ENCODE measurements at regions not wholly inside any gene's neighbourhood (a gene's known extent, or its start where the extent isn't known, plus 50 kb on each side); places are given as distances from the start of the nearest gene placed in this dataset.

GRCh38 chr12:84191779-84192178, 720.8 kb downstream of the SLC6A15 start:
- POLR2A ChIA-PET = no interaction called here
- intact Hi-C loops (cut with micrococcal nuclease) = no loop called here
- no peaks in the 10 kb centered on the region for H3K27me3 Mint-ChIP-seq
- no peaks in the 10 kb centered on the region for H3K4me1 Mint-ChIP-seq (ENCODE audit: low read depth)
- no peak overlapping the region for H3K27ac Mint-ChIP-seq
- H3K36me3 Mint-ChIP-seq (ENCODE audit: low read depth) = no peaks in the 10 kb centered on the region
- peaks cover 20% of the 10 kb centered on the region for H3K9me3 Mint-ChIP-seq
- H3K4me3 Mint-ChIP-seq = no peak overlapping the region
- no peak for TF ChIP-seq CTCF (IDR thresholded peaks at IDR 0.05)
- ATAC-seq (no peak), DNase-seq (no peak)
- CTCF ChIA-PET = no interaction called here

GRCh38 chr12:84186433-84186832, 726.2 kb downstream of the SLC6A15 start:
- intact Hi-C loops (cut with micrococcal nuclease) = no loop called here
- H3K9me3 Mint-ChIP-seq = peaks cover 13% of the 10 kb centered on the region
- H3K4me3 Mint-ChIP-seq = no peak overlapping the region
- H3K36me3 Mint-ChIP-seq (ENCODE audit: low read depth) = no peaks in the 10 kb centered on the region
- H3K27me3 Mint-ChIP-seq = no peaks in the 10 kb centered on the region
- no peak overlapping the region for H3K27ac Mint-ChIP-seq
- no peak for ATAC-seq
- no peak for DNase-seq
- POLR2A ChIA-PET = no interaction called here
- no peak for TF ChIP-seq CTCF (IDR thresholded peaks at IDR 0.05)
- CTCF ChIA-PET = no interaction called here
- H3K4me1 Mint-ChIP-seq (ENCODE audit: low read depth) = no peaks in the 10 kb centered on the region

GRCh38 chr12:84183576-84183975, 729.0 kb downstream of the SLC6A15 start:
- ATAC-seq (no peak), DNase-seq (no peak)
- TF ChIP-seq CTCF (IDR thresholded peaks at IDR 0.05) = no peak
- Mint-ChIP-seq H3K9me3 (peaks cover 4% of the 10 kb centered on the region), H3K4me3 (no peak overlapping the region), H3K4me1 (ENCODE audit: low read depth) (no peaks in the 10 kb centered on the region), H3K27me3 (no peaks in the 10 kb centered on the region), H3K27ac (no peak overlapping the region), H3K36me3 (ENCODE audit: low read depth) (no peaks in the 10 kb centered on the region)
- intact Hi-C loops (cut with micrococcal nuclease) = no loop called here
- POLR2A ChIA-PET = no interaction called here
- CTCF ChIA-PET = no interaction called here

GRCh38 chr12:84174115-84174514, 738.5 kb downstream of the SLC6A15 start:
- intact Hi-C loops (cut with micrococcal nuclease) = no loop called here
- no peak overlapping the region for H3K27ac Mint-ChIP-seq
- H3K9me3 Mint-ChIP-seq = no peaks in the 10 kb centered on the region
- CTCF ChIA-PET = no interaction called here
- ATAC-seq (no peak), DNase-seq (no peak)
- POLR2A ChIA-PET = no interaction called here
- H3K4me1 Mint-ChIP-seq (ENCODE audit: low read depth) = no peaks in the 10 kb centered on the region
- TF ChIP-seq CTCF (IDR thresholded peaks at IDR 0.05) = no peak
- no peak overlapping the region for H3K4me3 Mint-ChIP-seq
- H3K27me3 Mint-ChIP-seq = no peaks in the 10 kb centered on the region
- H3K36me3 Mint-ChIP-seq (ENCODE audit: low read depth) = no peaks in the 10 kb centered on the region

GRCh38 chr12:84172823-84173424, 739.7 kb downstream of the SLC6A15 start:
- no peaks in the 10 kb centered on the region for H3K27me3 Mint-ChIP-seq
- DNase-seq (no peak), ATAC-seq (no peak)
- H3K36me3 Mint-ChIP-seq (ENCODE audit: low read depth) = no peaks in the 10 kb centered on the region
- H3K4me3 Mint-ChIP-seq = no peak overlapping the region
- ChIA-PET CTCF (no interaction called here), POLR2A (no interaction called here)
- no peak overlapping the region for H3K27ac Mint-ChIP-seq
- TF ChIP-seq CTCF (IDR thresholded peaks at IDR 0.05) = no peak
- H3K4me1 Mint-ChIP-seq (ENCODE audit: low read depth) = no peaks in the 10 kb centered on the region
- intact Hi-C loops (cut with micrococcal nuclease) = no loop called here
- no peaks in the 10 kb centered on the region for H3K9me3 Mint-ChIP-seq

Measured in activated CD8-positive, alpha-beta T cell treated with anti-CD3 and anti-CD28 coated beads for 36 hours (primary cell).